ENCODE measurements at regions not wholly inside any gene's neighbourhood (a gene's known extent, or its start where the extent isn't known, plus 50 kb on each side); places are given as distances from the start of the nearest gene placed in this dataset.

- H3K79me1 ChIP-seq (ENCODE audit: low read length), result no peaks in the 10 kb centered on the region
- H3K9ac ChIP-seq (ENCODE audit: low read length), result no peak overlapping the region
- DNase-seq, result no peak
- no peak overlapping the region for H2AK5ac ChIP-seq (ENCODE audit: low read length)
- no peak overlapping the region for H4K8ac ChIP-seq (ENCODE audit: low read depth, low read length)
- H3K79me2 ChIP-seq (ENCODE audit: control insufficient read depth, insufficient read depth, low read length), result no peaks in the 10 kb centered on the region
- H3K4me3 ChIP-seq (ENCODE audit: low read length), result no peak overlapping the region
- H3K56ac ChIP-seq (ENCODE audit: low read length), result no peak overlapping the region
- no peak overlapping the region for H3K23ac ChIP-seq (ENCODE audit: low read length)
- no peak overlapping the region for H4K5ac ChIP-seq (ENCODE audit: low read length)
- no peaks in the 10 kb centered on the region for H3K4me1 ChIP-seq (ENCODE audit: control insufficient read depth, low read depth, low read length)
- no peaks in the 10 kb centered on the region for H3K27me3 ChIP-seq (ENCODE audit: insufficient read depth, low read length, poor library complexity)
- H3K4ac ChIP-seq (ENCODE audit: low read depth, low read length), result no peak overlapping the region
- H3K18ac ChIP-seq (ENCODE audit: low read length), result no peak overlapping the region
- no peak overlapping the region for H3K4me2 ChIP-seq (ENCODE audit: low read length)
- H2BK120ac ChIP-seq (ENCODE audit: low read depth, low read length), result no peak overlapping the region
- no peak overlapping the region for H2BK15ac ChIP-seq (replicated peaks; ENCODE audit: low read depth)
- H3K36me3 ChIP-seq (ENCODE audit: control insufficient read depth, insufficient read depth, low read length), result no peaks in the 10 kb centered on the region
- no CpG with 5 or more reads among the region's 6 CpGs for WGBS (ENCODE audit: extremely low coverage, insufficient coverage, low lambda C conversion rate)
- H2BK5ac ChIP-seq (ENCODE audit: low read length), result no peak overlapping the region
- H3K27ac ChIP-seq (ENCODE audit: low read depth, low read length), result no peak overlapping the region
These were observed 577.3 kb upstream of the ZNF717 start for GRCh38 chr3:76362643-76363042.

- no peaks in the 10 kb centered on the region for H3K4me1 ChIP-seq (ENCODE audit: control insufficient read depth, low read depth, low read length)
- no peak overlapping the region for H2BK120ac ChIP-seq (ENCODE audit: low read depth, low read length)
- H4K8ac ChIP-seq (ENCODE audit: low read depth, low read length), result no peak overlapping the region
- H3K79me2 ChIP-seq (ENCODE audit: control insufficient read depth, insufficient read depth, low read length), result no peaks in the 10 kb centered on the region
- H3K4me2 ChIP-seq (ENCODE audit: low read length), result no peak overlapping the region
- H3K79me1 ChIP-seq (ENCODE audit: low read length), result no peaks in the 10 kb centered on the region
- no peak for DNase-seq
- no peak overlapping the region for H3K4me3 ChIP-seq (ENCODE audit: low read length)
- no peaks in the 10 kb centered on the region for H3K27me3 ChIP-seq (ENCODE audit: insufficient read depth, low read length, poor library complexity)
- H2BK15ac ChIP-seq (replicated peaks; ENCODE audit: low read depth), result no peak overlapping the region
- no peak overlapping the region for H3K23ac ChIP-seq (ENCODE audit: low read length)
- no peak overlapping the region for H4K5ac ChIP-seq (ENCODE audit: low read length)
- H3K4ac ChIP-seq (ENCODE audit: low read depth, low read length), result no peak overlapping the region
- H3K18ac ChIP-seq (ENCODE audit: low read length), result no peak overlapping the region
- no peak overlapping the region for H2BK5ac ChIP-seq (ENCODE audit: low read length)
- no peak overlapping the region for H2AK5ac ChIP-seq (ENCODE audit: low read length)
- no CpG with 5 or more reads among the region's 3 CpGs for WGBS (ENCODE audit: extremely low coverage, insufficient coverage, low lambda C conversion rate)
- H3K27ac ChIP-seq (ENCODE audit: low read depth, low read length), result no peak overlapping the region
- no peak overlapping the region for H3K9ac ChIP-seq (ENCODE audit: low read length)
- H3K36me3 ChIP-seq (ENCODE audit: control insufficient read depth, insufficient read depth, low read length), result no peaks in the 10 kb centered on the region
- H3K56ac ChIP-seq (ENCODE audit: low read length), result no peak overlapping the region
These were observed 579.9 kb upstream of the ZNF717 start for GRCh38 chr3:76365275-76365674.

- WGBS (ENCODE audit: extremely low coverage, insufficient coverage, low lambda C conversion rate), result no CpG with 5 or more reads among the region's 2 CpGs
- H2BK15ac ChIP-seq (replicated peaks; ENCODE audit: low read depth), result no peak overlapping the region
- H2BK5ac ChIP-seq (ENCODE audit: low read length), result no peak overlapping the region
- no peak overlapping the region for H4K5ac ChIP-seq (ENCODE audit: low read length)
- no peak overlapping the region for H2AK5ac ChIP-seq (ENCODE audit: low read length)
- H3K79me2 ChIP-seq (ENCODE audit: control insufficient read depth, insufficient read depth, low read length), result no peaks in the 10 kb centered on the region
- H3K79me1 ChIP-seq (ENCODE audit: low read length), result no peaks in the 10 kb centered on the region
- H3K27me3 ChIP-seq (ENCODE audit: insufficient read depth, low read length, poor library complexity), result no peaks in the 10 kb centered on the region
- no peak overlapping the region for H3K4me3 ChIP-seq (ENCODE audit: low read length)
- no peak overlapping the region for H3K56ac ChIP-seq (ENCODE audit: low read length)
- no peak overlapping the region for H2BK120ac ChIP-seq (ENCODE audit: low read depth, low read length)
- no peak overlapping the region for H3K9ac ChIP-seq (ENCODE audit: low read length)
- DNase-seq, result no peak
- no peak overlapping the region for H3K23ac ChIP-seq (ENCODE audit: low read length)
- no peak overlapping the region for H3K4ac ChIP-seq (ENCODE audit: low read depth, low read length)
- no peak overlapping the region for H3K4me2 ChIP-seq (ENCODE audit: low read length)
- H4K8ac ChIP-seq (ENCODE audit: low read depth, low read length), result no peak overlapping the region
- no peaks in the 10 kb centered on the region for H3K36me3 ChIP-seq (ENCODE audit: control insufficient read depth, insufficient read depth, low read length)
- no peak overlapping the region for H3K18ac ChIP-seq (ENCODE audit: low read length)
- H3K4me1 ChIP-seq (ENCODE audit: control insufficient read depth, low read depth, low read length), result no peaks in the 10 kb centered on the region
- no peak overlapping the region for H3K27ac ChIP-seq (ENCODE audit: low read depth, low read length)
These were observed 581.9 kb upstream of the ZNF717 start for GRCh38 chr3:76367281-76367680.

GRCh38 chr3:76369170-76369569 lies 583.8 kb upstream of the ZNF717 start:
- Histone ChIP-seq H4K5ac (ENCODE audit: low read length) (no peak overlapping the region), H3K4me2 (ENCODE audit: low read length) (no peak overlapping the region), H3K23ac (ENCODE audit: low read length) (no peak overlapping the region), H3K4ac (ENCODE audit: low read depth, low read length) (no peak overlapping the region), H3K79me1 (ENCODE audit: low read length) (no peaks in the 10 kb centered on the region), H3K27me3 (ENCODE audit: insufficient read depth, low read length, poor library complexity) (no peaks in the 10 kb centered on the region), H2BK15ac (replicated peaks; ENCODE audit: low read depth) (no peak overlapping the region), H2AK5ac (ENCODE audit: low read length) (no peak overlapping the region), H3K4me1 (ENCODE audit: control insufficient read depth, low read depth, low read length) (no peaks in the 10 kb centered on the region), H3K36me3 (ENCODE audit: control insufficient read depth, insufficient read depth, low read length) (no peaks in the 10 kb centered on the region), H3K27ac (ENCODE audit: low read depth, low read length) (no peak overlapping the region), H3K79me2 (ENCODE audit: control insufficient read depth, insufficient read depth, low read length) (no peaks in the 10 kb centered on the region), H3K18ac (ENCODE audit: low read length) (no peak overlapping the region), H3K4me3 (ENCODE audit: low read length) (no peak overlapping the region), H2BK5ac (ENCODE audit: low read length) (no peak overlapping the region), H2BK120ac (ENCODE audit: low read depth, low read length) (no peak overlapping the region), H3K56ac (ENCODE audit: low read length) (no peak overlapping the region), H3K9ac (ENCODE audit: low read length) (no peak overlapping the region), H4K8ac (ENCODE audit: low read depth, low read length) (no peak overlapping the region)
- WGBS (ENCODE audit: extremely low coverage, insufficient coverage, low lambda C conversion rate), result no CpG with 5 or more reads among the region's 5 CpGs
- peak; percentile 67 for DNase-seq

GRCh38 chr3:76370749-76371520 lies 585.6 kb upstream of the ZNF717 start:
- Histone ChIP-seq H3K36me3 (ENCODE audit: control insufficient read depth, insufficient read depth, low read length) (no peaks in the 10 kb centered on the region), H2BK5ac (ENCODE audit: low read length) (no peak overlapping the region), H2BK15ac (replicated peaks; ENCODE audit: low read depth) (no peak overlapping the region), H3K56ac (ENCODE audit: low read length) (no peak overlapping the region), H2AK5ac (ENCODE audit: low read length) (no peak overlapping the region), H3K79me1 (ENCODE audit: low read length) (no peaks in the 10 kb centered on the region), H3K9ac (ENCODE audit: low read length) (no peak overlapping the region), H3K4me2 (ENCODE audit: low read length) (no peak overlapping the region), H4K5ac (ENCODE audit: low read length) (no peak overlapping the region), H3K79me2 (ENCODE audit: control insufficient read depth, insufficient read depth, low read length) (no peaks in the 10 kb centered on the region), H3K27ac (ENCODE audit: low read depth, low read length) (no peak overlapping the region), H3K4me3 (ENCODE audit: low read length) (no peak overlapping the region), H3K4ac (ENCODE audit: low read depth, low read length) (no peak overlapping the region), H3K27me3 (ENCODE audit: insufficient read depth, low read length, poor library complexity) (no peaks in the 10 kb centered on the region), H3K23ac (ENCODE audit: low read length) (no peak overlapping the region), H4K8ac (ENCODE audit: low read depth, low read length) (no peak overlapping the region), H3K4me1 (ENCODE audit: control insufficient read depth, low read depth, low read length) (no peaks in the 10 kb centered on the region), H2BK120ac (ENCODE audit: low read depth, low read length) (no peak overlapping the region), H3K18ac (ENCODE audit: low read length) (no peak overlapping the region)
- no peak for DNase-seq
- WGBS (ENCODE audit: extremely low coverage, insufficient coverage, low lambda C conversion rate), result no CpG with 5 or more reads among the region's 4 CpGs

GRCh38 chr3:76372497-76372896 lies 587.1 kb upstream of the ZNF717 start:
- no peak overlapping the region for H2BK5ac ChIP-seq (ENCODE audit: low read length)

More at GRCh38 chr3:76372497-76372896, 587.1 kb upstream of the ZNF717 start:
- DNase-seq, result no peak
- Histone ChIP-seq H3K4ac (ENCODE audit: low read depth, low read length) (no peak overlapping the region), H3K56ac (ENCODE audit: low read length) (no peak overlapping the region), H3K79me1 (ENCODE audit: low read length) (no peaks in the 10 kb centered on the region), H2AK5ac (ENCODE audit: low read length) (no peak overlapping the region), H3K4me2 (ENCODE audit: low read length) (no peak overlapping the region), H3K36me3 (ENCODE audit: control insufficient read depth, insufficient read depth, low read length) (no peaks in the 10 kb centered on the region), H2BK120ac (ENCODE audit: low read depth, low read length) (no peak overlapping the region), H2BK15ac (replicated peaks; ENCODE audit: low read depth) (no peak overlapping the region), H3K27ac (ENCODE audit: low read depth, low read length) (no peak overlapping the region), H4K8ac (ENCODE audit: low read depth, low read length) (no peak overlapping the region), H3K27me3 (ENCODE audit: insufficient read depth, low read length, poor library complexity) (no peaks in the 10 kb centered on the region), H3K23ac (ENCODE audit: low read length) (no peak overlapping the region), H3K18ac (ENCODE audit: low read length) (no peak overlapping the region), H3K79me2 (ENCODE audit: control insufficient read depth, insufficient read depth, low read length) (no peaks in the 10 kb centered on the region), H3K9ac (ENCODE audit: low read length) (no peak overlapping the region), H3K4me1 (ENCODE audit: control insufficient read depth, low read depth, low read length) (no peaks in the 10 kb centered on the region), H4K5ac (ENCODE audit: low read length) (no peak overlapping the region), H3K4me3 (ENCODE audit: low read length) (no peak overlapping the region)
- WGBS (ENCODE audit: extremely low coverage, insufficient coverage, low lambda C conversion rate), result no CpG with 5 or more reads among the region's 2 CpGs

All from mesendoderm (in vitro differentiated cells).